HG02870 (cell line): ENCODE measurements at regions not wholly inside any gene's neighbourhood (a gene's known extent, or its start where the extent isn't known, plus 50 kb on each side); places are given as distances from the start of the nearest gene placed in this dataset.
"Not testable (repeated sequence)": the region's sequence is repeated elsewhere in the genome, so short reads cannot be mapped to it uniquely, and the experiment has no call there.

ENCODE experiments used
- ATAC-seq: cut with Tn5 transposase; IDR thresholded peaks from one replicate; pipeline ENCODE4 v1.9.1; 2021; ENCODE audit warnings: mild to moderate bottlenecking, moderate library complexity; ENCODE audit not compliant: unreplicated experiment

DNA sequence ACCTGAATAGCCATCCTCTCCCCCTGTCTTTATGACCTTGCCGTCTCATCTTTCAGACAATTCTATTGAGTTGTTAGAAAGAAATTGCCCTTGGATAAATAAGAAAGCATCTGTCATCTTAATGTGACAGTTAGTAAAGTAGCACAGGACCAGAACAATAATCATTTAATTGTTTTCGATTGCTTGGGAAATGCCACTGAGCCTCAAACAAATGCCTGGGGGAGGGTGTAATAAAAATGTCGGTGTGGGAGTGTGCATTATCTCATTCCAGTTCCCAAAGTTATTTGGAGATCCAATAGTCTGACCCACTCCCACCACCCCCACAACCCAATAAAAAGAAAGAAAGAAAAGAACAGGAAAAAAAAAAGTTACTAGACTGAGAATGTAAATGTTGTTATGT is 509.3 kb upstream of the LRRC7 start:
- no peak for ATAC-seq

DNA sequence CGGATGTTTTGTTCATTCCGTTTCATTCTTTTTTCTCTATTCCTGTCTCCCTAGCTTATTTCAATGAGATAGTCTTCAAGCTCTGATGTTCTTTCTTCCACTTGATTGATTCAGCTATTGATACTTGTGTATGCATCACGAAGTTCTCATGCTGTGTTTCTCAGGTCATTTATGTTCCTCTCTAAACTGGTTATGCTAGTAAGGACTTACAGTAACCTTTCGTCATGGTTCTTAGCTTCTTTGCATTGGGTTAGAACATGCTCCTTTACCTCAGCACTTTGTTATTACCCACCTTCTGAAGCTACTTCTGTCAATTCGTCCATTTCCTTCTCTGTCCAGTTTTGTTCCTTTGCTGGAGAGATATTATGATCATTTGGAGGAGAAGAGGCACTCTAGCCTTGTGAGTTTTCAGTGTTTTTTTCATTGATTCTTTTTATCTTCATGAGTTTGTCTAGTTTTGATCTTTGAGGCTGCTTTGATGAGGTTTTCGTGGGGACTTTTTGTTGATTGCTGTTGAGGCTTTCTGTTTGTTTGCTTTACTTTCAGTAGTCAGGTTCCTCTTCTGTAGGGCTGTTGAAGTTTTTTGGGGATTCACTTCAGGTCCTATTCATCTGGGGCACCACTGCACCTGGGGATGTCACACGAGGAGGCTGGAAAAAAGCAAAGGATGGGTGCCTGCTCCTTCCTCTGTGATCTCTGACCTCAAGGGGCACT is 496.9 kb upstream of the LRRC7 start:
- peak; percentile 68 for ATAC-seq

DNA sequence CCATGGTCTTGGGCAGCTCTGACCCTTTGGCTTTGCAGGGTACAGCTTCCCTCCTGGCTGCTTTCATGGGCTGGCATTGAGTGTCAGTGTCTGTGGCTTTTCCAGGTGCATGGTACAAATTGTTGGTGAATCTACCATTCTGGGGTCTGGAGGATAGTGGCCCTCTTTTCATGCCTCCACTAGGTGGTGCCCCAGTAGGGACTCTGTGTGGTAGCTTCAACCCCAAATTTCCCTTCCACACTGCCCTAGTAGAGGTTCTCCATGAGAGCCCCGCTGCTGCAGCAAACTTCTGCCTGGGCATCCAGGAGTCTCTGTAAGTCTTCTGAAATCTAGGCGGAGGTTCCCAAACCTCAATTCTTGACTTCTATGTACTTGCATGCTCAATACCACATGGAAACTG is 494.5 kb upstream of the LRRC7 start:
- ATAC-seq: no peak

- ATAC-seq: no peak
These were observed 491.1 kb upstream of the LRRC7 start for GRCh38 chr1:69076631-69077030.

GRCh38 chr1:69077198-69077597 is 490.5 kb upstream of the LRRC7 start:
- ATAC-seq: no peak

DNA sequence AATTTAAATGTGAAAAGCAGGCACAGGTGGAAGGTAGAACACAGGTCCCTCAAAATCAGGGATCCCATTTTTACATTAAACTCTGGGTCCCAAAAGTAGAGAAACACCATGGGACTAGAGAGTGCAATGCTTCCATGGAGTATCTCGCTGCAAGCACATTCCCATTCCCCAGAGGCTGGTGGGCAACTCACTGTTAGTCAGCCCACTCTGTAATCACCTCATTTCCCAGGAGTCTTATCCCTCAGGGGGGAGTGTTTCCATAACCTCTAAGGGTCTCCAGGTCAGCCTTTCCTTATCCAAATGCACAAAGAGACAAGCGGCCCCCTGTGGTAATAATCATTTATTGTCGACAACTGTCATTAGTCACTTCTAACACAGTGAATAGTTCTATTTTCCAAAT is 490.1 kb upstream of the LRRC7 start:
- no peak for ATAC-seq

DNA sequence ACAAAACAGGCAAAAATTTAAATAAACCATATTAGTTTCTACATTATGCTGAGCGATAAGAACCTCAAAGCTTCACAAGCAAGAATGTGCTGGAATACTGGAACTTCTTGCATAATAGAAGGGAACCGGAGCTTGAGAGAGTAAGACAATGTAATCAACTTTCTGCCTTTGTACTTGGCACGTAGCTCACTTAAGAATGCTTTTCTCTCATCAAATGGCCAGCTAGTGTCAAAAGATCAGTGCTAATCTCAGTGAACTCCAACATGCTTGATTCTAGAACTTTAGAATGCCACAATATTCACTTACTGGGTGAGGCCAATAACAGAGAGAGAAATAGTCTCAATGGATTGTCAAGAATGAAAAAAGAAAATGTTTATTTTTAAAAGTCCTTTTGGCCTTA is 486.1 kb upstream of the LRRC7 start:
- ATAC-seq: no peak

DNA sequence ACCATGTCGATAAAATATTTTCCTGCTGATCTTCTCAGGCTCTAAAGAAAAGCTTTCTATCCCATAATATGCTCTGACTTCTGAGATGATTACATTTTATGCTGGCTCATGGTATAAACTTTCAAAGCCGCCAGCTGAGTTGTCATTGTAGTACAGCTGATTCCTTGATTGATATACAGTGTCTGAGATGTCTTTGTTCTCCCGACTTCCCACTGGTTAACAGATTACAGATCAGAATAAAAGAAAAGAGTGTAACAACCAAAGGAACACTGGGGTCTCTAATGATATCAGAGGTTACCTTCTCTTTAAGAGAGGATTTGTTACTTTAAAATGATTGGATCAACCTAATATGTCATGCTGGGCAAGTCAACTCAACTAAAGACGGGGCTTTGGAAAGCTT is 485.4 kb upstream of the LRRC7 start:
- no peak for ATAC-seq

DNA sequence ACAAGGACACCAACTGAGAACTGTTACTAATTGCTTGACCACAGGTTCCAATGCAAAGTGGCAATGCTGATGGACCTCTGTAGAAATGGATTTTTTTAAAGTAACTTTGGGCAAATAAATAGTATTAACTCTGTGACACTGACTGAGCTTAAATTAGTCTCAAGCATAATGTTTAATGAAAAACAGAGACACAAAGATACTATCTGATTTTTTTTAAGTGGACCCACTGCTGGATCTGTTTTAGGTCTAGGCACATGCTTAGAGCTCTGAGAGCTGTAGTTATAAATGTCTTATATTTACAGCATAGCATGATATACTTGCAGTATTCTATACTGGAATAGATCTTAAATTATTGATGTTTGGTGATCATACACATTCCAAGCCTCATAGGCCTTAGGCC is 481.6 kb upstream of the LRRC7 start:
- no peak for ATAC-seq

- ATAC-seq: no peak
These were observed 479.2 kb upstream of the LRRC7 start for GRCh38 chr1:69088571-69088970.

DNA sequence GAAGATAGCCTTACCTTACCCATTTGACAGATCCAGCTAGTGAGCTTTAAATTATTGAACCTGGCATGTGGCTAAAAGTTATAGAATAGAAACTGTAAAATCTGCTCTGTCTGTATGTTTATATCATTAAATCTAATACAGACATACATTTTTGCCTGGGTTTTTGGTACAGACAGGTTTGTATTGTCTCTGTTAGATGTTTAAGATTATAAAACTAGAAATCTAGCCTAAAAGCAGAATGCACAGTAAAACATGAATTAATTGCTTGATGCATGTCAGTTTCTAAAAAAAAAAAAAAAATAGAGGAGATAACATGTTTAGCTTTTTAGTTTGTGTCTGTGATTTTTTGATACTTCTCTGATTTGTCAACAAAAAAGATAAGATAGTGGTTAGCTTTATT is 477.6 kb upstream of the LRRC7 start:
- no peak for ATAC-seq

DNA sequence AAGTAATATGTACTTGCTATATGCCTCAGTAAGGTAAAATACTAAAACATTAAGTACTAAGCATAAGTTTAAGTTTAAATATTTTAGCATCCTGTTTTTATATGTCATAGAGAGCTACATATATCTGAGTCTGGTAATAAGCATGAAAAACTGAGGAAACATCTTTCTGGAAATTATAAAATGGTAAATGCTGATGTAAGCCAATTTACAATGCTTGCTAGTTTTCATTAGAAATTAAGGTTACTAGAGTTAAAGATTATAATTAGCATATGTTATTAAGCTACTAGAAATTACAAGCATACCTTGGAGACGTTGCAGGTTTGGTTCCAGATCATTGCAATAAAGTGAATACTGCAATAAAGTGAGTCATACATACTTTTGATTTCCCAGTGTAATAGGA is 477.0 kb upstream of the LRRC7 start:
- ATAC-seq: no peak

GRCh38 chr1:69102058-69102457 is 465.7 kb upstream of the LRRC7 start:
- not testable (repeated sequence) for ATAC-seq

DNA sequence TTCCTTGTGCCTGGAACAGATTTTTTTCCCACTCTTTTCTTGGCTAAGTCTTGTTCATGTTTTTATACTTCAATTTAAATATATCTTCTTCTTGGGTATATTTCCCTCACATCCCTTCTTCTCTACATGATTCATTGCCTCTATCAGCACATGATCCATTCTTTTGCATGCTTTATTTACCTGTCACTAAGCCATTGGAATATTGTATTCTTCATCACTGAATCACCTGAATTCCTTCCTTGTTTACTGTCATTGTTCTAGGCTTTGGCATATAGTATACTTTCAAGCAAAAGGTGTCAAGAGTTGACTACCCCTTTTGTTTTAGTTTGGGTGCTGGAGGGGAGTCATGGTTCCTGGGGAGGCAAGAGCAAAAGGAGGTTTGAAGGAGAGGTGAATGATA is 464.5 kb upstream of the LRRC7 start:
- ATAC-seq: no peak

- no peak for ATAC-seq
These were observed 463.9 kb upstream of the LRRC7 start for GRCh38 chr1:69103705-69104385.

DNA sequence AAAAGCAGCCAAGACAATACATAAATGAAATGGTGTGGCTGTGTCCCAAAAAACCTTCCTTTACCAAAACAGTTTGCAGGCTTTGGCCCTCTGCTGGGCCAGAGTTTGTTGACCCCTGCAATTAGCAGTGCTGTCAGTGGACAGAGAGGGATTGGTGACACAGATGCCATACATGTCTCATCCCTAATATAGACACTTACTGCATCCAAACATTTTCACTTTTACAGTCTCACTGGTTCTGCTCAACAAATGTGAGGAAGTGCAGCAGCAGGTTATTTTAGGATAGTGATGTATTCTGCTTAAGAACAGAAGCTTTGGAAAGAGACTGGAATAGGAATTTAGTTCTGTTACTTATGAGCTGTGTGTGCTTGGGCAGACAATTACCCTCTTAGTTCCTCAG is 462.8 kb upstream of the LRRC7 start:
- ATAC-seq: no peak

DNA sequence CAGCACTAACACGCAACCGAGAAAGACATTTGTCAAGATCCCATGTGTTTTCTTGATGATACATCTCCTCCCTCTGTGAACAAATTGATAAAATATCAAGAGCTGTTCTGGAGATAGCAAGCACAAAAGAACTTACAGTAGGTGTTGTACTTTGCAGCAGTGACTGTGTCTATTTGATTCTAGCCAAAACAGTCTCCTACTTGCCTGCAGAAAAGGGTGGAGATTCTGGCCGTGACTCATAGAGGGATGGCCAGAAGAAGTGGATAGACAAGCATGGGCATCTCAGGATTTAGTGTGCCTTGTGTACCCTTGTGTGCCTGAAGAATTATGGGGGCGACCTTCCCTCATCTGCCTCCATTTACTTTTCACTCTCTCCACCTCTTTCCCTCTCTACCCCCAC is 458.4 kb upstream of the LRRC7 start:
- ATAC-seq: no peak

- ATAC-seq: no peak
These were observed 456.9 kb upstream of the LRRC7 start for GRCh38 chr1:69110851-69111250.

GRCh38 chr1:69120126-69120741 is 447.5 kb upstream of the LRRC7 start:
- not testable (repeated sequence) for ATAC-seq

DNA sequence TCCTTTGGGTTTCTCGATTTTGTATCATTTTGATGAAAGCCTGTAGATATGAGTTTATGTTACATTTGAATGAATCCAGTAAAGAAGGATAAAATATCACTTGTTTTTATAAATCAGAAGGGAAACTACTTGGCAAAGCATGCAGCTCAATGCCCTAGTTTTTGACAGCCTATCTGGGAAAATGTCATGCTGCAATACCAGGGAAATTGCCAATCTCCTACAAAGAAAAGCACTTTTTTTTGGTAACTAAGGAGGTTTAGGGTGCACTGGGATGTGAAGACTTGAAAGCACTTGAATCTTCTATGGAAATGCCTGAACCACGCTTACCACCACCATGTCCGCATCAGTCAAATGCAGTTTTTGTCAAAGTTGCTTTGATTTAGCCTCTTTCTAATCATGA is 446.9 kb upstream of the LRRC7 start:
- no peak for ATAC-seq

DNA sequence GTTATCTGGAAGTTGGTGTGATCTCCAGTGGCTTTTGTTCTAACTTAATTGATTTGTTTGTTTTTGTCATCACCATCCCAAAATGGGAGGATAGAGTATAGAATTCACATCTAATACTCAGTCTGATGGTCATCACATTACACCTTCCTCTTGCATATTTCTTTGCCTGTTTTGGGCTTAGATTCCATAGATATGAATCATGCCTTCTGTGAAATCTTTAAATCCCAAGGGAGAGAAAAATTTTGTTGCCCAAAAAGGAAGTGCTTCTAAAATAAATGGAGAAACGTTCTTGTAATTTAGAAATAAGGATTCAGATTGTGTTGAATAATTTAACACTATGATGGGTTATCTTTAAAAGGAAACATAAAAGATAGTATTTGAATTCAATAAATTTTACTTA is 446.0 kb upstream of the LRRC7 start:
- ATAC-seq: no peak

GRCh38 chr1:69122373-69122772 is 445.3 kb upstream of the LRRC7 start:
- no peak for ATAC-seq
